ENCODE measurements at regions not wholly inside any gene's neighbourhood (a gene's known extent, or its start where the extent isn't known, plus 50 kb on each side); places are given as distances from the start of the nearest gene placed in this dataset.
"Not testable (repeated sequence)": the region's sequence is repeated elsewhere in the genome, so short reads cannot be mapped to it uniquely, and the experiment has no call there.

DNA sequence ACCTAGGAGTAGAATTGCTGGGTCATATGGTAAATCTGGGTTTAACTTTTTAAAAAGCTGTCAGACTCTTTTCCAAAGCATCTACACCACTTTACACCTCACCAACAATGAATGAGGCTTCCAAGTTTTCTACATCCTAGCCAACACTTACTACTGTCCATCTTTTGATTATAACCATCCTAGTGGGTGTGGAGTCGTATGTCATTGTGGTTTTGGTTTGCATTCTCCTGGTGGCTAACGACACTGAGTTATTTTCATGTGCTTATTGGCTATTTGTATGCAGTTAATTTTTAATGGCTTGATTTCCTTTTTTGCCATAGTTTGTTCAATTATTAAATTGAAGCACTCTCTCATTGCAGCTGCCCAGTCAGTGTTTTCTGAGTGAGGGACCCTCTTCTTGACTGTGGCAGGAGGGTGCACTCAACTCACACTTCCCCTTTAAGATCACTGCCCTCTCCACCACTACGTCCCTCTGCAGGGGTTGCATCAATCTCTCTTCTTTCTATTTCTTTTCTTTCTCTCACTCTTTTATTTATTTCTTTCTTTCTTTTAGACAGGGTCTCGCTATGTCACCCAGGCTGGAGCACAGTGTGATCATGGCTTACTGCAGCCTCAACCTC, 182.3 kb downstream of the C9orf152 start:
- no peak for DNase-seq (ENCODE audit: low read depth)

DNA sequence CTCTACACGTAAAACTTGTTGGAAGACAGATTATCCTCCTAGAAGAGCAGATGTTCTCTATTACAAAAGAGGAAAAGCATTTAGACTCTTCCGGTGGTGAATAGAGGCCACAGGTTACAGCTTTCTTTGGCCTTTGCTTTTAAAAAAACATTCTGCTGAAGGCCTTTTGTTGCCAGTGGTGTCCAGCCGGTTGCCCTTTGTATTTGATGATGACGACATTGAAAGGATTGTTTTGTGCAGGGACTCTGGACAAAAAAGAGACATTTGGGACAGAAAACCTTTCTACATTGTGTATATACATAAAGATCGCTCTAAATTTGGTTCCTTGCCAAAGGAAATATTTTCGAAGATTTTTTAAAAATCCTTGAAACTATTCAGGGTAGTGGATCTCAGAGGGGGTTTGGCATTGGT, 180.3 kb downstream of the C9orf152 start:
- DNase-seq (ENCODE audit: low read depth), result peak; percentile 75

- DNase-seq (ENCODE audit: low read depth), result no peak
Measured at GRCh38 chr9:110028271-110028670, 179.7 kb downstream of the C9orf152 start.

GRCh38 chr9:110028676-110029075, 179.3 kb downstream of the C9orf152 start:
- no peak for DNase-seq (ENCODE audit: low read depth)

DNA sequence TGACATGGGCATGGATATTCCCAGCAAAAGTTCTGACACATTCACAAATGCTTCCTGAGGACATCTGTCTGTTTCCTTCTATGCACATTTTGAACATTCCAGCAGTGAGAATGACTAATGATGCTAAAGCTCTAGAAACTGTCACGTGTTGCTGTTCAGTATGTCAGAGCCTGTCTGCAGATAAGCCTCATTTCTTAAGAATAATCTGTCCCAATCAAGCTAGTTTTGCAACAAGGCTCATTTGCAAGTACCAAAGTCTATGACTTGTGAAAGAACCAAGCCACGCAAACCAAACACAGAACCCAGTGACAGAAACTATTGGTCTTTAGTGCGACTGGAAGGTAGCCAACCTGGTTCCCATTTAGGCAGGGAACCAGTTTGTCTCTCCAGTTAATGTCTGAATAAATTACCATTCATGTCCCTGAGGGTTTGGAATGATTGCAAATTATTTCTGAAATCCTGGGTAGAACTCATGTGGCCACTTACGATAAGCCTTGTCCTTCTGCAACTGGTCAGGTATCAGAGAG, 178.5 kb downstream of the C9orf152 start:
- DNase-seq (ENCODE audit: low read depth), result peak; percentile 99

DNA sequence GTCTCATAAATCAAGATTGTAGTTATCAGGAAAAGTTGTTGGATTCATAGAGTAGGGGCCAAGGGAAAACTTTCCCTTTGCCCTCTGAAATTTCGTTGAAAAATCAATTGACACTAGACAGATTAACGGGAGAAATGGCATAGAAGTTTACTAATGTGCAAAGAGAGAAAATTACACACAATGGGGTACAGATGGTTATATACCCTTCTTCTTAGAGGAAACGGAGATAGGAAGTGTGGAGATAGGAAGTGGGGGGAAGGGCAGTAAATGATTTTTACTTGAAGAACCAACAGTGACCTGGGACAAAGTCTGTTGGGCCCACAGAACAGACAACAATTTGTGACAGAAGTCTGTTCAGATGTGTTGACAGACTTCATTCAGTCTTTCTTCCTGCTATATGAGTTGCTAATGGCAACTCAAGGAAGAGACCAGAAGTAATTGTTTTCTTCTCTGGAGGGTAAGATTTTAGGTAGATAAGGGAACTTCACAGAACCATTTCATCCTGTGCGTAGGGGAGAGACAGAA, 177.9 kb downstream of the C9orf152 start:
- DNase-seq (ENCODE audit: low read depth), result no peak

DNA sequence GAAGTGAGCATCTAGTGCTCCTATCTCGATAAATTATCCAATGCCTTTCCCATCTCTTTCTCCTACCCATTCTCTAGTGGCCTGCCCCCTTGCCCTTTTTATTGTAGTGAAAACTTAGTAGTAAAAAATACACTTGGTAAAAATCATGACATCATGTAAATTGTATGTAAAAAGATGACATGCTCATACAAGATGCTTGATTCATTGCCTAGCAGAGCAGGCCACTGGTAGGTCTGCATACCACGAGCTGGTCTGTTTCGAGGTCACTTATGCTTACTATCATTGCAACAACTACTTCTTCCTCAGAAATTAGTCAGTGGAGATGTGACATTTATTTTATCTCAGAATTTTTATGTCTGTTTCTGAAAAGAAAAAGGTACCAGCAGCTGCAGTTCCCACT, 177.3 kb downstream of the C9orf152 start:
- DNase-seq (ENCODE audit: low read depth), result peak; percentile 77

GRCh38 chr9:110031511-110032173, 176.3 kb downstream of the C9orf152 start:
- DNase-seq (ENCODE audit: low read depth), result peak; percentile 92

GRCh38 chr9:110032532-110032931, 175.4 kb downstream of the C9orf152 start:
- not testable (repeated sequence) for DNase-seq (ENCODE audit: low read depth)

DNA sequence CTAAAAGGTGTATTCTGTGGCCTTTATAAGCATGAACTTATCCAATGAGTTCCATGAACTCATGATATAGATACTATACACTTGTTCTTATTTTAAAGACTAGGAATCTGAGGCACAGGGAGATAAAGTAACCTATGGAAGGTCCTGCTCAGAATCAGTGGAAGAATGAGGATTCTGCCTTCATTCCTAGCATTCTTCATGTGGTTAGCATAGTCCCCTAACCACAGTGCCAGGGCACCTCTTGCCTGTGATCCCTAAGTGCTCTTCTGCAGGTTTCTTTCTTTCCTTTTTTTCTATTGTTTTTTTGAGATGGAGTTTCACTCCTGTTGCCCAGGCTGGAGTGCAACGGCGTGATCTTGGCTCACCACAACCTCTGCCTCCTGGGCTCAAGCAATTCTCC, 174.1 kb downstream of the C9orf152 start:
- DNase-seq (ENCODE audit: low read depth), result peak; percentile 52

GRCh38 chr9:110036286-110036685, 171.7 kb downstream of the C9orf152 start:
- no peak for DNase-seq (ENCODE audit: low read depth)

- DNase-seq (ENCODE audit: low read depth), result peak; percentile 93
Measured at GRCh38 chr9:110040788-110041187, 167.2 kb downstream of the C9orf152 start.

GRCh38 chr9:110041452-110041851, 166.5 kb downstream of the C9orf152 start:
- DNase-seq (ENCODE audit: low read depth), result no peak

DNA sequence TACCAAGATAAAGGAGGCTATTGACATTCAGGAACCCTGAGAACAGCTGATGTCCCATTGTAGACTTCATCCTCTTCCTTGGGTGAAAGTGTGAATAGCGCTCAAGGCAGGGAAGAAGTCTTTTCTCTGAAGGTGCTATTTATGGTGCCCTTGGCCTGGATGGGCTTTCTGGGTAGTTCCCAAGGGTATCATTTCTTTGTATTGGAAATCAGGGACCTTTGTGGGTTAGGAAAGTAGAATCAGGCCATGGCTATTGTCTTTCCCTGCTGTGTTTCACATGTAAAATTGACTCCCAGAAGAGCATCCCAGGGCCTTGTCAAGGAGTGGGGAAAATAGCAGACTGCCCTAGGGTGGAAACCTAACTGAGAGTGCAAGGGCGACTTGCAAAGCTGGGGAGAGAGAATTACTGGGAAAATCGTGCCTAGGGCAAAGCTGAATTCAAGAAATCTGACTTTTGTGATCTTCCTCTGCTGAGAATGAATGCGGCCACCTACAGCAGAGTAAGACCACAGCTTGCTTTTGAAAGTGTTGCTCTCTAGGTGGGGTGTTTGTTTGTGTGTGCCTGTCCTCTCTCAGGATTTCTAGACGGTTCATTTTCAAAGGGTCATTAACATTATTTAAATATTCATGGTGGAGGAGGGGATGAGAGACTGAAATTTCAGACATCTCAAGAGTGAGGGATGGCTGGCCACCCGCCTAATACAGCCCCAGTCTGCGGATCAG, 160.6 kb downstream of the C9orf152 start:
- no peak for DNase-seq (ENCODE audit: low read depth)

DNA sequence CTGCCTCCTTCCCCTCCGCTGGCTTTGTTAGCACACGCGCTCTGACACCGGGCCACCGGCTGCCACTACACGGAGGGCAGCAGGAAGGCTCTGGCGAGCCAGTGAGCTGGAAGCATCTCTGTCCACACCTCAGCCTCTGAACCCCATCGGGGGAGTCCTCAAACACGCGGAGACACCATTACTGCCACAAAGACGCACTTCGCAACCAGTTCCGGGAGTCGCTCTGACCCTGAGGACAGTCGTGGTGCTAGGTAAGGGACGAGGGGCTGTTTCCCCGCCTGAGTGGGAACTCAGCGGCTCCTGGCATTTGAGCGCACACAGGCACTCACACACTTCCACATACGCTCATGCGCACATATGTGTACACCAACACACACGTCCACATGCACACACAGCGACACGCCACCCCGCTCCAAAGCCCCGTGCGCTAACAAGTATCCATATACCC, 160.0 kb downstream of the C9orf152 start:
- DNase-seq (ENCODE audit: low read depth), result no peak

DNA sequence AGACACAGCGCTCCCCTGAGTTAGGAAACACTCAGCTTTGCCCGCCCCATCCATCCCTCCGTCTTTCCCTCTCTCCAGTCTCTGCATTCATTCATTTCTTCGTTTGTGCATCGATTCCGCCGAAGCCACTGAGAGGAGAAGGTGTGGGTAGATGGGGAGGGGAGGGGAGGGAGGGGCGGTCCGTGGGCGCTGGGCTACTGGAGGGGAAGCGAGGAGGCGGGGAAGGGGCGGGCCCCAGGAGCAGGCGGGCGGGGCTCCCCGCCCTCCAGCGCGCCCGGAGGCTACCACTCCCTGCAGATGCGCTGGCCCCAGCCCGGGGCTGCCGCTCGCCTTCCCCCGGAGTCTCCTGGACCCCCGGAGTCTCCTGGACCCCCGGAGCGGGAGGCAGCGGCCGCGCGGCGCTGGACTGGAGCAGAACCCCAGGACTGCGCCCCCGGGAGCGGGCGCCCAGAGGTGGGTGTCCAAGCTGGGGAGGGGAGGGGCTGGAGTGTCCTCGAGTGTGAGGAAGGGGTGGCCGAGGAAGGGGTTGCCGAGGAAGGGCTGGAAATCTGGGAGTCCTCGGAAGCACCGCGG, 159.5 kb downstream of the C9orf152 start:
- DNase-seq (ENCODE audit: low read depth), result peak; percentile 79

- peak; percentile 42 for DNase-seq (ENCODE audit: low read depth)
Measured at GRCh38 chr9:110048976-110049698, 158.8 kb downstream of the C9orf152 start.

- DNase-seq (ENCODE audit: low read depth), result peak; percentile 33
Measured at GRCh38 chr9:110049699-110050450, 158.1 kb downstream of the C9orf152 start.

DNA sequence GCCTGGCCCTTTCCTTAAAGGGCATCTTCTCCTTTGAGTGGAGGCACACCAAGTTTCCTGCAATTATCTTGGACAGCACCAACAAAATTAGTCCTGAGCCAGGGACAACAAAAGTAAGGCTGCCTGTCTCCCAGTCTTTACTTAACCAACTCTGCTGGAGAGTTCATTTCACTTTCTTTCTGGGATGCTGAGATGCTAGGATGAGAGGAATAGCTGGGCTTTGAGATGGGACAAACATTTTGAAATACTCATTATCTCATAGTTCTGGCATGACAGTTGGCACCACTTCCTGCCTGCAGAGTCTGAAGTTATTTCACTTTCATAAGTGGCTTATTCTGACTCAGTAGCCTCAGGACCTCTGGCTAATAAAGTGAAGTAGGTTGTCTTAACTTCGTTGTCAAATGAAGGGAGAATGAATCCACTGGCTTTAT, 157.0 kb downstream of the C9orf152 start:
- DNase-seq (ENCODE audit: low read depth), result peak; percentile 95

DNA sequence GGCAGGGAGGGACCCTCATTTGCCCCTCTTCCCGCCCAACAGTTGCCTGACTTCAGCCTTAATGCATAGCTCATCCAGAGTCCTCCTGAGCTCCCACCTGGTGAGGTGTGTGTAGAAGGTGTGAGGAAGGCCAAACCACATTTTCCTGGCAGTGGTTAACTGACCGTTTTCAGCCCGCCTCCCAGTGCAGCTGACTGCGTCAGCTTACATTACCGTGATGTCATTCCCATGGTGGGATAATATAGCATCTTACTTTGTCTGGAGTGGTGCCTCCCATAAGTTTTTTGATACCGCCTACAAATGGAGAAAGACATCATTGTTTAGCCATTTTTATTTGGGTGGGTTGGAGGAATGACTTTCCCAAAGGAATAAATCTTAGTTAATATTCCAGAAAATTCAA, 151.9 kb downstream of the C9orf152 start:
- DNase-seq (ENCODE audit: low read depth), result no peak

Measured in amniotic epithelial cell (primary cell).